ENCODE measurements at regions not wholly inside any gene's neighbourhood (a gene's known extent, or its start where the extent isn't known, plus 50 kb on each side); places are given as distances from the start of the nearest gene placed in this dataset.
"Not testable (repeated sequence)": the region's sequence is repeated elsewhere in the genome, so short reads cannot be mapped to it uniquely, and the experiment has no call there.

DNA sequence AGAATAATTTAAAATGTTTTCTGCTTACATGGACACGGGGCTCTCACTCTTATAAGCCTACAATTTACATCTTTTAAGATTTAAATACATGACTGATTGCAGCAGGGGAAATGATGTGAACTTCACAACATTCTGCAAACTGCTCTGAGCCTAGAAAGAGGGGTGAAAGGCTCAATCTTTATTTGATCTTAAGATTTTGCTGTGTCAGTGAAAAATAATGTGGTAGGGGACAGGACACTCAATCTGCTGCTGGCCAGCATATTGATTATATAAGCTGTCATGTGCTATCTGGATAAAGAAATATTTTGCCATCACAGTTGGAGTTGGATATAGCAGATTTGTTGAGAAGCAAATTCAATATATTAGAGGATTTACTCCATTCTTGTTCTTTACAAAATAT is 2210.5 kb downstream of the PCDH7 start:
- Histone ChIP-seq H3K27me3 (ENCODE audit: insufficient read depth, low read length) (no peaks in the 10 kb centered on the region), H3K9me3 (ENCODE audit: low read length) (no peaks in the 10 kb centered on the region), H3F3A (ENCODE audit: insufficient read depth, low read length) (no peaks in the 10 kb centered on the region), H3K4me2 (ENCODE audit: low read length) (no peak overlapping the region), H3K79me2 (ENCODE audit: insufficient read depth, low read length) (no peaks in the 10 kb centered on the region), H3K4me1 (ENCODE audit: insufficient read depth, low read length, severe bottlenecking) (no peaks in the 10 kb centered on the region), H3K4me3 (ENCODE audit: low read depth, low read length, poor library complexity, severe bottlenecking) (no peak overlapping the region), H3K9ac (ENCODE audit: low read length) (no peak overlapping the region), H4K20me1 (ENCODE audit: insufficient read depth, low read length) (no peaks in the 10 kb centered on the region), H3K36me3 (ENCODE audit: insufficient read depth, low read length) (no peaks in the 10 kb centered on the region), H2AFZ (ENCODE audit: low read length) (no peak overlapping the region), H3K9me2 (ENCODE audit: low read depth, low read length) (no peaks in the 10 kb centered on the region), H3K27ac (ENCODE audit: low read depth, low read length, poor library complexity, severe bottlenecking) (no peak overlapping the region)
- TF ChIP-seq EZH2 (IDR thresholded peaks at IDR 0.05; ENCODE audit: borderline replicate concordance, low read length) = no peak
- TF ChIP-seq, protein P1, sequence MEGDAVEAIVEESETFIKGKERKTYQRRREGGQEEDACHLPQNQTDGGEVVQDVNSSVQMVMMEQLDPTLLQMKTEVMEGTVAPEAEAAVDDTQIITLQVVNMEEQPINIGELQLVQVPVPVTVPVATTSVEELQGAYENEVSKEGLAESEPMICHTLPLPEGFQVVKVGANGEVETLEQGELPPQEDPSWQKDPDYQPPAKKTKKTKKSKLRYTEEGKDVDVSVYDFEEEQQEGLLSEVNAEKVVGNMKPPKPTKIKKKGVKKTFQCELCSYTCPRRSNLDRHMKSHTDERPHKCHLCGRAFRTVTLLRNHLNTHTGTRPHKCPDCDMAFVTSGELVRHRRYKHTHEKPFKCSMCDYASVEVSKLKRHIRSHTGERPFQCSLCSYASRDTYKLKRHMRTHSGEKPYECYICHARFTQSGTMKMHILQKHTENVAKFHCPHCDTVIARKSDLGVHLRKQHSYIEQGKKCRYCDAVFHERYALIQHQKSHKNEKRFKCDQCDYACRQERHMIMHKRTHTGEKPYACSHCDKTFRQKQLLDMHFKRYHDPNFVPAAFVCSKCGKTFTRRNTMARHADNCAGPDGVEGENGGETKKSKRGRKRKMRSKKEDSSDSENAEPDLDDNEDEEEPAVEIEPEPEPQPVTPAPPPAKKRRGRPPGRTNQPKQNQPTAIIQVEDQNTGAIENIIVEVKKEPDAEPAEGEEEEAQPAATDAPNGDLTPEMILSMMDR (IDR thresholded peaks at IDR 0.05; ENCODE audit: low read length) = no peak

DNA sequence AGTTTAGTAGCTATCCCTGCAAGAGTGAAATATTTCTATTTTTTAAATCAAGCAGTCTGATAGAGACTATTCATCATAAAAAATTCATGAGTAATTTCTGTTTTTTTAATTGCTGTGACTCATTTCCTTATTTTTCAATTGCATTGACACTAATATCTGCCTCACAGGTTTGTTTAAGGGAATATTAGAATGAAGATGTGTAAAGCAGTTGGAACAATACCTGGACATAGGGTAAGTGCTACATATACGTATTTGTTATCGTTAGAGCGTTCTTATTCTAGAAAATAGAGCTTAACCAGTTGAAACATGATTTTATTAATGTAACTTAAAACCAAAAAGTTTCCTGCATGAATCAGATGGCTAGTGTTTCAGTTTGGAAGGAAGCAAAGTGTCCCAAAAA is 2211.3 kb downstream of the PCDH7 start:
- Histone ChIP-seq H3K79me2 (ENCODE audit: insufficient read depth, low read length) (no peaks in the 10 kb centered on the region), H3K27ac (ENCODE audit: low read depth, low read length, poor library complexity, severe bottlenecking) (no peak overlapping the region), H3K4me2 (ENCODE audit: low read length) (no peak overlapping the region), H3K9me2 (ENCODE audit: low read depth, low read length) (no peaks in the 10 kb centered on the region), H3K36me3 (ENCODE audit: insufficient read depth, low read length) (no peaks in the 10 kb centered on the region), H4K20me1 (ENCODE audit: insufficient read depth, low read length) (no peaks in the 10 kb centered on the region), H3F3A (ENCODE audit: insufficient read depth, low read length) (no peaks in the 10 kb centered on the region), H3K9me3 (ENCODE audit: low read length) (no peaks in the 10 kb centered on the region), H3K27me3 (ENCODE audit: insufficient read depth, low read length) (no peaks in the 10 kb centered on the region), H3K9ac (ENCODE audit: low read length) (no peak overlapping the region), H3K4me1 (ENCODE audit: insufficient read depth, low read length, severe bottlenecking) (no peaks in the 10 kb centered on the region), H2AFZ (ENCODE audit: low read length) (no peak overlapping the region), H3K4me3 (ENCODE audit: low read depth, low read length, poor library complexity, severe bottlenecking) (no peak overlapping the region)
- no peak for TF ChIP-seq EZH2 (IDR thresholded peaks at IDR 0.05; ENCODE audit: borderline replicate concordance, low read length)
- TF ChIP-seq, protein P1 (IDR thresholded peaks at IDR 0.05; ENCODE audit: low read length) = no peak

DNA sequence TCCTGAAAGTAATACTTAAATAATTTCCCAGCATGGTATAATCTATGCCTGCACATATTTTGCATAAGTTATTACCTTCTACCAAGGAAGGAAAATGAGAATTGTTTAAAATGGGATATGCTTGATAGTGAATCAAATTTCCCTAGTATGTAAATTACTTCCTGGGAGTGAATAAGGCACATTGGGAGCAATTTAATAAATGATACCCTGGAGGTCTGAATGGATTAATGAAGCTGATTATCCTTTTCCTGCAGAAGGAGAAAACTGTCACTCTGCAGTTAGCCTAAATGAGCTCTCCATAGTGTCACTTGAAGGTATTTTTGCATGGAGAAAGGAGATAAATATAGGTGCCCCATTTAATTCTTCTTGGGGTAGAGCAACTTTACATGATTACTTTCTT is 2212.0 kb downstream of the PCDH7 start:
- Histone ChIP-seq H3K9me2 (ENCODE audit: low read depth, low read length) (no peaks in the 10 kb centered on the region), H3K36me3 (ENCODE audit: insufficient read depth, low read length) (no peaks in the 10 kb centered on the region), H3K4me3 (ENCODE audit: low read depth, low read length, poor library complexity, severe bottlenecking) (no peak overlapping the region), H3K9me3 (ENCODE audit: low read length) (no peaks in the 10 kb centered on the region), H3K27me3 (ENCODE audit: insufficient read depth, low read length) (no peaks in the 10 kb centered on the region), H3K4me1 (ENCODE audit: insufficient read depth, low read length, severe bottlenecking) (no peaks in the 10 kb centered on the region), H2AFZ (ENCODE audit: low read length) (no peak overlapping the region), H3K79me2 (ENCODE audit: insufficient read depth, low read length) (no peaks in the 10 kb centered on the region), H3K9ac (ENCODE audit: low read length) (no peak overlapping the region), H3F3A (ENCODE audit: insufficient read depth, low read length) (no peaks in the 10 kb centered on the region), H4K20me1 (ENCODE audit: insufficient read depth, low read length) (no peaks in the 10 kb centered on the region), H3K4me2 (ENCODE audit: low read length) (no peak overlapping the region), H3K27ac (ENCODE audit: low read depth, low read length, poor library complexity, severe bottlenecking) (no peak overlapping the region)
- TF ChIP-seq EZH2 (IDR thresholded peaks at IDR 0.05; ENCODE audit: borderline replicate concordance, low read length) = no peak

DNA sequence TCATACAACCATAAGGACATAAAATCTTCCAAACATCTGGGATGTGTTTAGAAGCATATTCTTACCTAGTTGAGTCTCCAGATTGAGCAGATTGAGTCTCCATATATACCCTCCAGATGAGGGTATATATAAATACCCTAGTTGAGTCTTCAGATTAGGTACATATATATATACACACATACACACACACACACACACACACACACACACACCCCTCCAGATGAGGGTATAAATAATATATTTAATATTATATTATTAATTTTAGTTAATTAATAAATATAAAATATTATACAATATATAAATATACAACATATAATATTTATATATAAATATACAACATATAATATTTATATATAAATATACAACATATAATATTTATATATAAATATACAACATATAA is 2219.1 kb downstream of the PCDH7 start:
- H3K79me2 ChIP-seq (ENCODE audit: insufficient read depth, low read length); H3K9me2 ChIP-seq (ENCODE audit: low read depth, low read length); H4K20me1 ChIP-seq (ENCODE audit: insufficient read depth, low read length); H3F3A ChIP-seq (ENCODE audit: insufficient read depth, low read length); H2AFZ ChIP-seq (ENCODE audit: low read length); H3K27me3 ChIP-seq (ENCODE audit: insufficient read depth, low read length); H3K4me2 ChIP-seq (ENCODE audit: low read length); H3K27ac ChIP-seq (ENCODE audit: low read depth, low read length, poor library complexity, severe bottlenecking); H3K4me1 ChIP-seq (ENCODE audit: insufficient read depth, low read length, severe bottlenecking); H3K36me3 ChIP-seq (ENCODE audit: insufficient read depth, low read length); H3K9me3 ChIP-seq (ENCODE audit: low read length); H3K4me3 ChIP-seq (ENCODE audit: low read depth, low read length, poor library complexity, severe bottlenecking); H3K9ac ChIP-seq (ENCODE audit: low read length): not testable (repeated sequence)

Data from OCI-LY1 (cell line).